LNCaP clone FGC (cell line): ENCODE measurements at regions not wholly inside any gene's neighbourhood (a gene's known extent, or its start where the extent isn't known, plus 50 kb on each side); places are given as distances from the start of the nearest gene placed in this dataset.
"Not testable (repeated sequence)": the region's sequence is repeated elsewhere in the genome, so short reads cannot be mapped to it uniquely, and the experiment has no call there.

Source experiments
- DNase-seq: peaks from one replicate; pipeline ENCODE4 v3.0.0-alpha.2; 2011; ENCODE audit warnings: low read depth
- H3K4me3 ChIP-seq: 2 replicates; pipeline ENCODE4 v1.5.1; 2011; ENCODE audit warnings: mild to moderate bottlenecking, low read depth, low read length, control low read depth
- TF ChIP-seq, protein P1 (sequence below): IDR thresholded peaks from 2 replicates; pipeline ENCODE4 v1.5.1; 2012; ENCODE audit warnings: mild to moderate bottlenecking; ENCODE audit not compliant: control insufficient read depth, insufficient read depth; ENCODE audit errors: extremely low read depth

- H3K4me3 ChIP-seq = no peak overlapping the region
- no peak for DNase-seq
- TF ChIP-seq, protein P1, sequence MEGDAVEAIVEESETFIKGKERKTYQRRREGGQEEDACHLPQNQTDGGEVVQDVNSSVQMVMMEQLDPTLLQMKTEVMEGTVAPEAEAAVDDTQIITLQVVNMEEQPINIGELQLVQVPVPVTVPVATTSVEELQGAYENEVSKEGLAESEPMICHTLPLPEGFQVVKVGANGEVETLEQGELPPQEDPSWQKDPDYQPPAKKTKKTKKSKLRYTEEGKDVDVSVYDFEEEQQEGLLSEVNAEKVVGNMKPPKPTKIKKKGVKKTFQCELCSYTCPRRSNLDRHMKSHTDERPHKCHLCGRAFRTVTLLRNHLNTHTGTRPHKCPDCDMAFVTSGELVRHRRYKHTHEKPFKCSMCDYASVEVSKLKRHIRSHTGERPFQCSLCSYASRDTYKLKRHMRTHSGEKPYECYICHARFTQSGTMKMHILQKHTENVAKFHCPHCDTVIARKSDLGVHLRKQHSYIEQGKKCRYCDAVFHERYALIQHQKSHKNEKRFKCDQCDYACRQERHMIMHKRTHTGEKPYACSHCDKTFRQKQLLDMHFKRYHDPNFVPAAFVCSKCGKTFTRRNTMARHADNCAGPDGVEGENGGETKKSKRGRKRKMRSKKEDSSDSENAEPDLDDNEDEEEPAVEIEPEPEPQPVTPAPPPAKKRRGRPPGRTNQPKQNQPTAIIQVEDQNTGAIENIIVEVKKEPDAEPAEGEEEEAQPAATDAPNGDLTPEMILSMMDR = no peak
Observed at GRCh38 chr16:25571712-25572111, 120.0 kb upstream of the HS3ST4 start.

- TF ChIP-seq, protein P1 = no peak
- no peak for DNase-seq
- H3K4me3 ChIP-seq = no peak overlapping the region
Observed at GRCh38 chr16:25570131-25570530, 121.6 kb upstream of the HS3ST4 start.

GRCh38 chr16:25568991-25569390 is 122.8 kb upstream of the HS3ST4 start:
- no peak for DNase-seq

DNA sequence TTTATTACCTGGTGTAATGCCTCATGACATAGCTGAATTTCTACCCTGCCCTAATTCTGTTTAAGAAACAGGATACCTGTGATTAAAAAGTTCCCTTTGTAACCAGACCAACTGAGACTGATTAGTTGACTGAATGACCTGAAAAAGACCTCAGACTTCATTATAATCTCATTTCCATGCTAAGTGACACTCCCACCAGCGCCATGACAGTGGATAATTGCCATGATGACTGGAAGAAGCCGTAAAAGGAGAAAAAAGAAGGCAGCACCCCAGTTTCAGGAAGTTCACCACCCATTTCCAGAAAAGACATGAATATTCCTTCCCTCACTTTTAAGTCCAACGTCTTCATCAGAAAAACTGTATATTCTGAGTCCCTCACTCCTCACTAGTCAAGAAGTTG is 125.6 kb upstream of the HS3ST4 start:
- DNase-seq = no peak
- TF ChIP-seq, protein P1 = no peak

More at GRCh38 chr16:25568991-25569390, 122.8 kb upstream of the HS3ST4 start:
- TF ChIP-seq, protein P1 = no peak
- no peak overlapping the region for H3K4me3 ChIP-seq

DNA sequence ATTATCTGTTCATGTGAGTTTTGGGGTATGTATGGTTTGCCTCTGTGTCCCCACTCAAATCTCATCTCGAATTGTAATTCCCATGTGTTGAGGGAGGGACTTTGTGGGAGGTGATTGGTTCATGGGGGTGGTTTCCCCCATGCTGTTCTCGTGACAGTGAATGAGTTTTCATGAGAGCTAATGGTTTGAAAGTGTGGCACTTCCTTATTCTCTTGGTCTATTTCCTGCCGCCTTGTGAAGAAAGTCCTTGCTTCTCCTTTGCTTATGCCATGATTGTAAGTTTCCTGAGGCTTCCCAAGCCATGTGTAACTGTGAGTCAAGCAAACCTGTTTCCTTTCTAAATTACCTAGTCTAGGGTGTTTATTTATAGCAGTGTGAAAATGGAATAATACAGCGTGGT is 128.1 kb upstream of the HS3ST4 start:
- TF ChIP-seq, protein P1 = no peak
- no peak for DNase-seq
- no peak overlapping the region for H3K4me3 ChIP-seq

More for the DNA sequence above, 125.6 kb upstream of the HS3ST4 start:
- no peak overlapping the region for H3K4me3 ChIP-seq

- not testable (repeated sequence) for H3K4me3 ChIP-seq
Observed at GRCh38 chr16:25561723-25562122, 130.0 kb upstream of the HS3ST4 start.

DNA sequence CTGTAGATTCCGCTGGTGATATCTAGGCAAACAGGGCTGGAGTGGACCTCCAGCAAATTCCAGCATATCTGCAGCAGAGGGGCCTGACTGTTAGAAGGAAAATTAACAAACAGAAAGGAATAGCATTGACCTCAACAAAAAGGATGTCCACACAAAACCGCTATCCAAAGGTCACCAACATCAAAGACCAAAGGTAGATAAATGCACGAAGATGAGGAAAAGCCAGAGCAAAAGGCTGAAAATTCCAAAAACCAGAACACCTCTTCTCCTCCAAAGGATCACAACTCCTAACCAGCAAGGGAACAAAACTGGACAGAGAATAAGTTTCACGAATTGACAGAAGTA is 134.8 kb upstream of the HS3ST4 start:
- DNase-seq, H3K4me3 ChIP-seq: not testable (repeated sequence)

More at GRCh38 chr16:25561723-25562122, 130.0 kb upstream of the HS3ST4 start:
- DNase-seq = not testable (repeated sequence)

GRCh38 chr16:25556289-25556967 is 135.3 kb upstream of the HS3ST4 start:
- not testable (repeated sequence) for H3K4me3 ChIP-seq, DNase-seq
